AG04450 (cell line): ENCODE measurements at regions not wholly inside any gene's neighbourhood (a gene's known extent, or its start where the extent isn't known, plus 50 kb on each side); places are given as distances from the start of the nearest gene placed in this dataset.
"Not testable (repeated sequence)": the region's sequence is repeated elsewhere in the genome, so short reads cannot be mapped to it uniquely, and the experiment has no call there.

Experiments used
- CTCF ChIA-PET: fragments of 300-600, 350-600 bp; formaldehyde crosslinking; extraction: SDS; loops from one replicate; lab custom pipeline; 2022; ENCODE audit warnings: antibody characterized with exemption, inconsistent platforms; lab: Charles Lee
- POLR2A ChIA-PET: fragments of 350-600 bp; formaldehyde crosslinking; extraction: SDS; loops from one replicate; lab custom pipeline; 2021; ENCODE audit warnings: antibody characterized with exemption, inconsistent platforms; lab: Yijun Ruan, JAX
- DNase-seq: peaks from one replicate; pipeline ENCODE4 v3.0.0-alpha.2; 2011; ENCODE audit warnings: low read depth, low spot score
- H3K27ac ChIP-seq: one replicate; pipeline ENCODE4 v1.5.1; 2012; ENCODE audit warnings: low read depth, low read length, control low read depth
- H3K27me3 ChIP-seq: one replicate; pipeline ENCODE4 v1.6.0; 2012; ENCODE audit warnings: low read length; ENCODE audit not compliant: control insufficient read depth, insufficient read depth
- H3K4me3 ChIP-seq: 2 replicates; pipeline ENCODE4 v1.5.1; 2011; ENCODE audit warnings: mild to moderate bottlenecking, low read depth, low read length, control low read depth
- H3K9me3 ChIP-seq: 2 replicates; pipeline ENCODE4 v1.5.1; 2012; ENCODE audit warnings: low read length; ENCODE audit not compliant: control insufficient read depth, insufficient read depth
- CTCF ChIP-seq: IDR thresholded peaks from 2 replicates; pipeline ENCODE4 v1.5.1; 2011; ENCODE audit warnings: low read depth, low read length, control low read depth, inconsistent platforms

- Histone ChIP-seq H3K27ac (no peak overlapping the region), H3K4me3 (no peak overlapping the region), H3K9me3 (no peaks in the 10 kb centered on the region), H3K27me3 (no peaks in the 10 kb centered on the region)
- DNase-seq = no peak
- ChIA-PET POLR2A (interaction anchor here (0.7 kb wide), 1 partner anchor 565 kb away, joined by 3 read pairs; no protein-coding TSS in a partner anchor), CTCF (no interaction called here)
- TF ChIP-seq CTCF = no peak
These were observed 147.5 kb upstream of the FUNDC1 start for GRCh38 chrX:44690129-44690528.

- Histone ChIP-seq H3K27me3 (no peaks in the 10 kb centered on the region), H3K27ac (no peak overlapping the region), H3K9me3 (no peaks in the 10 kb centered on the region), H3K4me3 (no peak overlapping the region)
- CTCF ChIA-PET = interaction anchor here (0.7 kb wide), 1 partner anchor 90 kb away, joined by 7 read pairs; no protein-coding TSS in a partner anchor
- peak; percentile 88 for DNase-seq
- no peak for TF ChIP-seq CTCF
- POLR2A ChIA-PET = interaction anchor here (0.6 to 1.3 kb wide), 2 partner anchors 177 to 197 kb away, joined by 3 to 9 read pairs; partner anchors contain the start of gene KDM6A
These were observed 132.8 kb upstream of the FUNDC1 start for GRCh38 chrX:44675362-44676024.

GRCh38 chrX:44674906-44675305 is 132.2 kb upstream of the FUNDC1 start:
- CTCF ChIA-PET = no interaction called here
- DNase-seq = no peak
- POLR2A ChIA-PET = interaction anchor here (1.3 kb wide), 1 partner anchor 198 kb away, joined by 9 read pairs; the partner anchor contains the start of gene KDM6A
- H3K27ac ChIP-seq = no peak overlapping the region
- H3K27me3 ChIP-seq = no peaks in the 10 kb centered on the region
- TF ChIP-seq CTCF = no peak
- H3K9me3 ChIP-seq = no peaks in the 10 kb centered on the region
- H3K4me3 ChIP-seq = no peak overlapping the region

GRCh38 chrX:44669626-44670025 is 127.0 kb upstream of the FUNDC1 start:
- POLR2A ChIA-PET = no interaction called here
- no peak for TF ChIP-seq CTCF
- no peaks in the 10 kb centered on the region for H3K9me3 ChIP-seq
- no peak overlapping the region for H3K4me3 ChIP-seq
- CTCF ChIA-PET = no interaction called here
- DNase-seq = no peak
- H3K27me3 ChIP-seq = no peaks in the 10 kb centered on the region
- H3K27ac ChIP-seq = no peak overlapping the region

GRCh38 chrX:44667771-44668170 is 125.1 kb upstream of the FUNDC1 start:
- Histone ChIP-seq H3K4me3 (no peak overlapping the region), H3K27me3 (no peaks in the 10 kb centered on the region), H3K9me3 (no peaks in the 10 kb centered on the region), H3K27ac (no peak overlapping the region)
- POLR2A ChIA-PET = no interaction called here
- CTCF ChIA-PET = no interaction called here
- no peak for TF ChIP-seq CTCF
- peak; percentile 0 for DNase-seq

- POLR2A ChIA-PET, H3K4me3 ChIP-seq, DNase-seq, H3K27ac ChIP-seq, H3K9me3 ChIP-seq, H3K27me3 ChIP-seq, CTCF ChIA-PET: not testable (repeated sequence)
These were observed 115.1 kb upstream of the FUNDC1 start for GRCh38 chrX:44657718-44658246.
